Transverse colon (tissue), 4 donors: ENCODE measurements at regions not wholly inside any gene's neighbourhood (a gene's known extent, or its start where the extent isn't known, plus 50 kb on each side); places are given as distances from the start of the nearest gene placed in this dataset.
"Not testable (repeated sequence)": the region's sequence is repeated elsewhere in the genome, so short reads cannot be mapped to it uniquely, and the experiment has no call there.

Experiments used
- DNase-seq: peaks from one replicate; pipeline ENCODE4 v3.0.0-alpha.2; 2019
- H3K27ac ChIP-seq, 4 donors: fragments of 200-600 bp; sonication (generic); 2 replicates each; pipeline ENCODE4 v1.5.1; 2016 to 2018; ENCODE audit warnings: inconsistent platforms in 4 of 4
- H3K27me3 ChIP-seq: fragments of 200-600 bp; sonication (generic); 2 replicates; pipeline ENCODE4 v1.5.1; 2017; ENCODE audit warnings: inconsistent platforms
- H3K36me3 ChIP-seq, 4 donors: fragments of 200-600 bp; sonication (generic); 2 replicates each; pipeline ENCODE4 v1.5.1; 2017 to 2019; ENCODE audit warnings: inconsistent platforms in 4 of 4
- H3K4me1 ChIP-seq, 4 donors: fragments of 200-600 bp; sonication (generic); 2 replicates each; pipeline ENCODE4 v1.5.1; 2017 to 2020; ENCODE audit warnings: inconsistent platforms in 4 of 4
- H3K4me3 ChIP-seq, 4 donors: fragments of 200-600 bp; sonication (generic); 1 replicate in 1 of 4; 2 replicates in 3 of 4; pipeline versions ENCODE4 v1.5.1 to v1.6.1; 2017 to 2019; ENCODE audit warnings: inconsistent platforms in 4 of 4
- H3K9me3 ChIP-seq, 2 donors: fragments of 200-600 bp; sonication (generic); 2 replicates each; pipeline ENCODE4 v1.5.1; 2017 to 2019; ENCODE audit warnings: inconsistent platforms in 2 of 2
- CTCF ChIP-seq, 5 experiments: fragments of 200-600 bp in 3 of 5; fragments of 450-650 bp in 2 of 5; sonication (generic) in 3 of 5; IDR thresholded peaks; 1 replicate in 2 of 5; 2 replicates in 3 of 5; pipeline ENCODE4 v1.5.1; 2016 to 2017; ENCODE audit warnings: antibody characterized with exemption in 5 of 5, inconsistent platforms in 3 of 5, mild to moderate bottlenecking in 2 of 5, moderate library complexity in 1 of 5
- EP300 ChIP-seq: sonication (generic); formaldehyde crosslinking; IDR thresholded peaks from one replicate; pipeline ENCODE4 v1.6.1; 2017; ENCODE audit warnings: antibody characterized with exemption, low read depth
- POLR2A ChIP-seq: fragments of 450-650 bp; IDR thresholded peaks from one replicate; pipeline ENCODE4 v1.6.1; 2016; ENCODE audit warnings: antibody characterized with exemption, mild to moderate bottlenecking, moderate library complexity
- POLR2AphosphoS5 ChIP-seq, 3 donors: sonication (generic); formaldehyde crosslinking; IDR thresholded peaks; one replicate each; pipeline ENCODE4 v1.6.1; 2016; ENCODE audit warnings: antibody characterized with exemption in 3 of 3
- WGBS, 2 donors: methylation state at CpG; one replicate each; pipeline ENCODE4 v1.1.5; 2018; ENCODE audit warnings: low coverage in 1 of 2; 5-methylcytosine and 5-hydroxymethylcytosine counted together
- in situ Hi-C, 4 donors: fragments of 200-750 bp; cut with MboI; loops; one replicate each; pipeline versions ENCODE4 v1.15.0 to v1.15.1; 2017; ENCODE audit warnings: low sequenced_read_pairs in 3 of 4, low pct_ligation_motif_present in 1 of 4, low pct_unique_long_range_greater_than_20kb in 1 of 4
- intact Hi-C: fragments of 100-400 bp; cut with DNase I; formaldehyde crosslinking; loops from one replicate; pipeline ENCODE4 v1.15.1; 2023; ENCODE audit warnings: low total_unique reads

- no peak overlapping the region for H3K27ac ChIP-seq
- TF ChIP-seq POLR2A: no peak
- TF ChIP-seq EP300: no peak
- TF ChIP-seq CTCF (IDR thresholded peaks at IDR 0.05): no peak
- TF ChIP-seq POLR2AphosphoS5 (IDR thresholded peaks at IDR 0.05): no peak
- in situ Hi-C loops: loop anchor here in 2 of 4 donors (25.0 kb wide), 1 partner anchor 1424 kb away; no protein-coding TSS in a partner anchor
Measured at GRCh38 chr13:22938576-22938975, 242.2 kb upstream of the SGCG start.

GRCh38 chr13:22939157-22939556, 241.6 kb upstream of the SGCG start:
- Histone ChIP-seq H3K27ac (no peak overlapping the region), H3K36me3 (no peaks in the 10 kb centered on the region), H3K4me3 (no peak overlapping the region), H3K4me1 (no peaks in the 10 kb centered on the region), H3K9me3 (no peaks in the 10 kb centered on the region), H3K27me3 (no peaks in the 10 kb centered on the region)
- intact Hi-C loops: no loop called here
- 61% methylated on average over 3 of the region's 3 CpGs; no CpG with 5 or more reads in 1 of the 2 donors for WGBS, 2 donors
- TF ChIP-seq EP300 (no peak), POLR2A (no peak), CTCF (IDR thresholded peaks at IDR 0.05) (no peak), POLR2AphosphoS5 (IDR thresholded peaks at IDR 0.05) (no peak)
- in situ Hi-C loops: loop anchor here in 2 of 4 donors (25.0 kb wide), 1 partner anchor 1423 kb away; no protein-coding TSS in a partner anchor
- no peak for DNase-seq

More at GRCh38 chr13:22938576-22938975, 242.2 kb upstream of the SGCG start:
- intact Hi-C loops: no loop called here
- Histone ChIP-seq H3K4me1 (no peaks in the 10 kb centered on the region), H3K4me3 (no peak overlapping the region), H3K9me3 (no peaks in the 10 kb centered on the region), H3K27me3 (no peaks in the 10 kb centered on the region), H3K36me3 (no peaks in the 10 kb centered on the region)
- DNase-seq: no peak
- 95% methylated on average over 15 of the region's 22 CpGs; no CpG with 5 or more reads in 1 of the 2 donors for WGBS, 2 donors

GRCh38 chr13:22940090-22940710, 240.6 kb upstream of the SGCG start:
- no peak for TF ChIP-seq POLR2AphosphoS5 (IDR thresholded peaks at IDR 0.05)
- TF ChIP-seq CTCF (IDR thresholded peaks at IDR 0.05): no peak
- intact Hi-C loops (no loop called here), in situ Hi-C loops (loop anchor here in 3 of 4 donors (5.0 to 25.0 kb wide), 2 partner anchors 1422 to 1427 kb away; no protein-coding TSS in a partner anchor)
- H3K4me3 ChIP-seq: no peak overlapping the region
- H3K27me3 ChIP-seq: no peaks in the 10 kb centered on the region
- no peaks in the 10 kb centered on the region for H3K36me3 ChIP-seq
- no peak for DNase-seq
- no peaks in the 10 kb centered on the region for H3K9me3 ChIP-seq
- WGBS, 2 donors: 88% methylated on average over 8 of the region's 11 CpGs; no CpG with 5 or more reads in 1 of the 2 donors
- no peaks in the 10 kb centered on the region for H3K4me1 ChIP-seq
- no peak overlapping the region for H3K27ac ChIP-seq

GRCh38 chr13:22940736-22941135, 240.0 kb upstream of the SGCG start:
- H3K27me3 ChIP-seq: no peaks in the 10 kb centered on the region
- in situ Hi-C loops: loop anchor here in 3 of 4 donors (5.0 to 25.0 kb wide), 2 partner anchors 1422 to 1427 kb away; no protein-coding TSS in a partner anchor
- no peaks in the 10 kb centered on the region for H3K9me3 ChIP-seq
- no peak overlapping the region for H3K4me3 ChIP-seq
- TF ChIP-seq EP300 (no peak), CTCF (IDR thresholded peaks at IDR 0.05) (no peak), POLR2AphosphoS5 (IDR thresholded peaks at IDR 0.05) (no peak), POLR2A (no peak)
- intact Hi-C loops: no loop called here
- WGBS, 2 donors: 90% methylated on average over 14 of the region's 14 CpGs; no CpG with 5 or more reads in 1 of the 2 donors
- no peaks in the 10 kb centered on the region for H3K36me3 ChIP-seq
- DNase-seq: no peak
- no peaks in the 10 kb centered on the region for H3K4me1 ChIP-seq
- no peak overlapping the region for H3K27ac ChIP-seq

- H3K9me3 ChIP-seq, H3K27me3 ChIP-seq, H3K4me1 ChIP-seq, H3K36me3 ChIP-seq, H3K27ac ChIP-seq, H3K4me3 ChIP-seq, intact Hi-C loops, DNase-seq: not testable (repeated sequence)
- no CpG with 5 or more reads among the region's 8 CpGs for WGBS, 2 donors
- in situ Hi-C loops: loop anchor here in 3 of 4 donors (5.0 to 25.0 kb wide), 2 partner anchors 1421 to 1426 kb away; no protein-coding TSS in a partner anchor
Measured at GRCh38 chr13:22941495-22941894, 239.3 kb upstream of the SGCG start.

- H3K4me1 ChIP-seq, H3K4me3 ChIP-seq, H3K27ac ChIP-seq, H3K27me3 ChIP-seq, H3K9me3 ChIP-seq, intact Hi-C loops, H3K36me3 ChIP-seq, DNase-seq: not testable (repeated sequence)
- in situ Hi-C loops: loop anchor here in 3 of 4 donors (5.0 to 25.0 kb wide), 2 partner anchors 1419 to 1424 kb away; no protein-coding TSS in a partner anchor
- WGBS, 2 donors: 93% methylated on average over 14 of the region's 14 CpGs; no CpG with 5 or more reads in 1 of the 2 donors
Measured at GRCh38 chr13:22942831-22943230, 237.9 kb upstream of the SGCG start.
